T-helper 1 cell treated with Interleukin-12 subunit alpha and Interleukin-12 subunit beta and Interleukin-4 antibody, amounts not matched to agents 30 ng/mL and 1 ng/mL, for 36 hours (primary cell): ENCODE measurements at regions not wholly inside any gene's neighbourhood (a gene's known extent, or its start where the extent isn't known, plus 50 kb on each side); places are given as distances from the start of the nearest gene placed in this dataset.

Experiments used
- intact Hi-C: fragments of 100-400 bp; cut with micrococcal nuclease; formaldehyde crosslinking; loops from one replicate; pipeline ENCODE4 v1.15.1; 2024

GRCh38 chr4:149927514-149927913 lies 111.9 kb upstream of the IQCM start:
- intact Hi-C loops = no loop called here

GRCh38 chr4:149928507-149928906 lies 112.9 kb upstream of the IQCM start:
- intact Hi-C loops = no loop called here

GRCh38 chr4:149931431-149931830 lies 115.8 kb upstream of the IQCM start:
- intact Hi-C loops = no loop called here

GRCh38 chr4:149932188-149932587 lies 116.5 kb upstream of the IQCM start:
- intact Hi-C loops = no loop called here

- intact Hi-C loops = no loop called here
These were observed 117.5 kb upstream of the IQCM start for GRCh38 chr4:149933120-149933519.

GRCh38 chr4:149933883-149934282 lies 118.2 kb upstream of the IQCM start:
- intact Hi-C loops = no loop called here

- intact Hi-C loops = no loop called here
These were observed 128.9 kb upstream of the DCLK2 start for GRCh38 chr4:149949381-149949780.

GRCh38 chr4:149951152-149951900 lies 126.9 kb upstream of the DCLK2 start:
- intact Hi-C loops = no loop called here

- intact Hi-C loops = no loop called here
These were observed 126.1 kb upstream of the DCLK2 start for GRCh38 chr4:149952101-149952500.

GRCh38 chr4:149952716-149953115 lies 125.5 kb upstream of the DCLK2 start:
- intact Hi-C loops = no loop called here

GRCh38 chr4:149955780-149956390 lies 122.4 kb upstream of the DCLK2 start:
- intact Hi-C loops = no loop called here

- intact Hi-C loops = no loop called here
These were observed 121.6 kb upstream of the DCLK2 start for GRCh38 chr4:149956678-149957077.

GRCh38 chr4:149961876-149962597 lies 116.2 kb upstream of the DCLK2 start:
- intact Hi-C loops = no loop called here

GRCh38 chr4:149964001-149964796 lies 114.0 kb upstream of the DCLK2 start:
- intact Hi-C loops = no loop called here

- intact Hi-C loops = no loop called here
These were observed 113.0 kb upstream of the DCLK2 start for GRCh38 chr4:149965206-149965605.

GRCh38 chr4:149972407-149972806 lies 105.8 kb upstream of the DCLK2 start:
- intact Hi-C loops = no loop called here

- intact Hi-C loops = no loop called here
These were observed 105.1 kb upstream of the DCLK2 start for GRCh38 chr4:149973181-149973580.

GRCh38 chr4:149975172-149975571 lies 103.1 kb upstream of the DCLK2 start:
- intact Hi-C loops = no loop called here

GRCh38 chr4:149980121-149980682 lies 98.0 kb upstream of the DCLK2 start:
- intact Hi-C loops = loop anchor here (2.0 to 5.0 kb wide), 3 partner anchors 19 to 317 kb away; no protein-coding TSS in a partner anchor

- intact Hi-C loops = loop anchor here (1.0 to 5.0 kb wide), 5 partner anchors 18 to 886 kb away; no protein-coding TSS in a partner anchor
These were observed 97.3 kb upstream of the DCLK2 start for GRCh38 chr4:149980941-149981340.

GRCh38 chr4:149983401-149983800 lies 94.8 kb upstream of the DCLK2 start:
- intact Hi-C loops = loop anchor here (5.0 kb wide), 1 partner anchor 314 kb away; no protein-coding TSS in a partner anchor
